ENCODE measurements at regions not wholly inside any gene's neighbourhood (a gene's known extent, or its start where the extent isn't known, plus 50 kb on each side); places are given as distances from the start of the nearest gene placed in this dataset.

- no peaks in the 10 kb centered on the region for H3K36me3 ChIP-seq (ENCODE audit: control insufficient read depth in 2 of 2, extremely low read depth in 1 of 2, insufficient read depth in 2 of 2, low read length in 2 of 2)
- no peaks in the 10 kb centered on the region for H3K9me1 ChIP-seq (replicated peaks; ENCODE audit: control insufficient read depth, extremely low read depth, insufficient read depth, low read length)
- no peak overlapping the region for H3K27ac ChIP-seq (ENCODE audit: insufficient read depth, low read depth, low read length)
- no peak for FAIRE-seq
- no peak overlapping the region for H3K4me2 ChIP-seq (ENCODE audit: insufficient read depth, low read length)
- H3K9ac ChIP-seq (replicated peaks; ENCODE audit: extremely low read depth, insufficient read depth, low read length), result no peak overlapping the region
- intact Hi-C loops (cut with micrococcal nuclease) (no loop called here), dilution Hi-C loops (cut with MboI; ENCODE audit: extremely low pct_ligation_motif_present, low sequenced_read_pairs) (no loop called here)
- H2AFZ ChIP-seq (ENCODE audit: low read depth, low read length), result no peak overlapping the region
- no peaks in the 10 kb centered on the region for H4K20me1 ChIP-seq (replicated peaks; ENCODE audit: control insufficient read depth, extremely low read depth, insufficient read depth, low read length)
- POLR2A ChIA-PET, result no interaction called here
- H3K4me3 ChIP-seq (replicated peaks in 1 of 3; ENCODE audit: insufficient read depth in 1 of 3, low read depth in 1 of 3, low read length in 3 of 3), result no peak overlapping the region
- TF ChIP-seq GATA2 (IDR thresholded peaks at IDR 0.05; ENCODE audit: insufficient read depth, insufficient read length, low read depth, low read length) (no peak), MAX (IDR thresholded peaks at IDR 0.05; ENCODE audit: insufficient read depth, insufficient read length) (no peak), FOS (IDR thresholded peaks at IDR 0.05; ENCODE audit: borderline replicate concordance, insufficient read depth, low read length) (no peak), POLR2AphosphoS5 (IDR thresholded peaks at IDR 0.05; ENCODE audit: insufficient read depth, low read depth, low read length) (no peak), JUN (IDR thresholded peaks at IDR 0.05; ENCODE audit: borderline replicate concordance, insufficient read depth, insufficient read length, low read depth) (no peak), EZH2 (IDR thresholded peaks at IDR 0.05; ENCODE audit: borderline replicate concordance, low read depth, low read length, severe bottlenecking) (no peak), POLR2A (IDR thresholded peaks at IDR 0.05; ENCODE audit: low read depth, low read length) (no peak), MYC (IDR thresholded peaks at IDR 0.05; ENCODE audit: low read depth, low read length) (no peak), CTCF (IDR thresholded peaks at IDR 0.05; ENCODE audit: extremely low read depth in 1 of 2, insufficient read depth in 1 of 2, low read depth in 1 of 2, low read length in 2 of 2) (no peak)
- no TSS peak for BruUV-seq (replicated peaks)
- DNase-seq (ENCODE audit: low read depth, low spot score), result no peak
- H3K9me3 ChIP-seq (replicated peaks; ENCODE audit: control insufficient read depth, insufficient read depth, low read length), result no peaks in the 10 kb centered on the region
- no peaks in the 10 kb centered on the region for H3K4me1 ChIP-seq (ENCODE audit: control insufficient read depth, extremely low read depth, insufficient read depth, low read length)
- H3K27me3 ChIP-seq (ENCODE audit: control insufficient read depth in 2 of 2, insufficient read depth in 2 of 2, low read length in 2 of 2), result no peaks in the 10 kb centered on the region
- CTCF ChIA-PET, result no interaction called here
- no peaks in the 10 kb centered on the region for H3K79me2 ChIP-seq (ENCODE audit: control insufficient read depth, insufficient read depth, low read length)
These were observed 898.9 kb upstream of the EYS start for GRCh38 chr6:66605971-66606370.

All from endothelial cell of umbilical vein (primary cell).